Tibial nerve (tissue), 4 donors: ENCODE measurements at regions not wholly inside any gene's neighbourhood (a gene's known extent, or its start where the extent isn't known, plus 50 kb on each side); places are given as distances from the start of the nearest gene placed in this dataset.

Experiments used
- EP300 ChIP-seq, 2 donors: sonication (generic); formaldehyde crosslinking; IDR thresholded peaks; one replicate each; pipeline ENCODE4 v1.6.1; 2017; ENCODE audit warnings: antibody characterized with exemption in 2 of 2, mild to moderate bottlenecking in 1 of 2
- POLR2A ChIP-seq, 2 donors: fragments of 450-650 bp; IDR thresholded peaks; one replicate each; pipeline ENCODE4 v1.6.1; 2017; ENCODE audit warnings: antibody characterized with exemption in 2 of 2, mild to moderate bottlenecking in 2 of 2, moderate library complexity in 2 of 2
- TF ChIP-seq, protein P1 (sequence below), 5 experiments: fragments of 200-600 bp in 3 of 5; fragments of 450-650 bp in 2 of 5; sonication (generic) in 3 of 5; IDR thresholded peaks; one replicate each; pipeline ENCODE4 v1.5.1; 2016 to 2019; ENCODE audit warnings: antibody characterized with exemption in 5 of 5, mild to moderate bottlenecking in 3 of 5, moderate library complexity in 2 of 5

GRCh38 chr4:184949020-184949419 is 69.3 kb upstream of the HELT start:
- TF ChIP-seq, protein P1, sequence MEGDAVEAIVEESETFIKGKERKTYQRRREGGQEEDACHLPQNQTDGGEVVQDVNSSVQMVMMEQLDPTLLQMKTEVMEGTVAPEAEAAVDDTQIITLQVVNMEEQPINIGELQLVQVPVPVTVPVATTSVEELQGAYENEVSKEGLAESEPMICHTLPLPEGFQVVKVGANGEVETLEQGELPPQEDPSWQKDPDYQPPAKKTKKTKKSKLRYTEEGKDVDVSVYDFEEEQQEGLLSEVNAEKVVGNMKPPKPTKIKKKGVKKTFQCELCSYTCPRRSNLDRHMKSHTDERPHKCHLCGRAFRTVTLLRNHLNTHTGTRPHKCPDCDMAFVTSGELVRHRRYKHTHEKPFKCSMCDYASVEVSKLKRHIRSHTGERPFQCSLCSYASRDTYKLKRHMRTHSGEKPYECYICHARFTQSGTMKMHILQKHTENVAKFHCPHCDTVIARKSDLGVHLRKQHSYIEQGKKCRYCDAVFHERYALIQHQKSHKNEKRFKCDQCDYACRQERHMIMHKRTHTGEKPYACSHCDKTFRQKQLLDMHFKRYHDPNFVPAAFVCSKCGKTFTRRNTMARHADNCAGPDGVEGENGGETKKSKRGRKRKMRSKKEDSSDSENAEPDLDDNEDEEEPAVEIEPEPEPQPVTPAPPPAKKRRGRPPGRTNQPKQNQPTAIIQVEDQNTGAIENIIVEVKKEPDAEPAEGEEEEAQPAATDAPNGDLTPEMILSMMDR (IDR thresholded peaks at IDR 0.05) = no peak
- TF ChIP-seq POLR2A (IDR thresholded peaks at IDR 0.05) (no peak), EP300 (IDR thresholded peaks at IDR 0.05) (no peak)
